NCI-H1105 (cell line): ENCODE measurements at regions not wholly inside any gene's neighbourhood (a gene's known extent, or its start where the extent isn't known, plus 50 kb on each side); places are given as distances from the start of the nearest gene placed in this dataset.
"Not testable (repeated sequence)": the region's sequence is repeated elsewhere in the genome, so short reads cannot be mapped to it uniquely, and the experiment has no call there.

ENCODE experiments used
- DNase-seq: peaks from one replicate; lab custom pipeline; 2025; lab: John Stamatoyannopoulos, UW

GRCh38 chr9:71273613-71274012, 152.2 kb upstream of the TRPM3 start:
- DNase-seq, result no peak

GRCh38 chr9:71271602-71272001, 150.2 kb upstream of the TRPM3 start:
- DNase-seq, result peak; percentile 9

GRCh38 chr9:71270554-71270953, 149.1 kb upstream of the TRPM3 start:
- DNase-seq, result no peak

- no peak for DNase-seq
Observed at GRCh38 chr9:71269859-71270258, 148.4 kb upstream of the TRPM3 start.

- DNase-seq, result no peak
Observed at GRCh38 chr9:71268871-71269635, 147.6 kb upstream of the TRPM3 start.

- DNase-seq, result no peak
Observed at GRCh38 chr9:71263451-71263850, 142.0 kb upstream of the TRPM3 start.

- not testable (repeated sequence) for DNase-seq
Observed at GRCh38 chr9:71260419-71260818, 139.0 kb upstream of the TRPM3 start.

- DNase-seq, result no peak
Observed at GRCh38 chr9:71254592-71255277, 133.3 kb upstream of the TRPM3 start.

GRCh38 chr9:71253011-71253410, 131.6 kb upstream of the TRPM3 start:
- no peak for DNase-seq

GRCh38 chr9:71250581-71250980, 129.2 kb upstream of the TRPM3 start:
- no peak for DNase-seq

GRCh38 chr9:71249729-71250317, 128.4 kb upstream of the TRPM3 start:
- DNase-seq, result peak; percentile 52

- no peak for DNase-seq
Observed at GRCh38 chr9:71245651-71246050, 124.2 kb upstream of the TRPM3 start.

GRCh38 chr9:71243951-71244350, 122.5 kb upstream of the TRPM3 start:
- no peak for DNase-seq

GRCh38 chr9:71242081-71242480, 120.7 kb upstream of the TRPM3 start:
- no peak for DNase-seq

GRCh38 chr9:71237051-71237450, 115.6 kb upstream of the TRPM3 start:
- no peak for DNase-seq

GRCh38 chr9:71233646-71234045, 112.2 kb upstream of the TRPM3 start:
- no peak for DNase-seq

- no peak for DNase-seq
Observed at GRCh38 chr9:71223953-71224538, 102.6 kb upstream of the TRPM3 start.

- DNase-seq, result no peak
Observed at GRCh38 chr9:71218774-71219173, 97.4 kb upstream of the TRPM3 start.

- no peak for DNase-seq
Observed at GRCh38 chr9:71213633-71214032, 92.2 kb upstream of the TRPM3 start.

- no peak for DNase-seq
Observed at GRCh38 chr9:71210326-71210725, 88.9 kb upstream of the TRPM3 start.

- no peak for DNase-seq
Observed at GRCh38 chr9:71209890-71210289, 88.5 kb upstream of the TRPM3 start.

GRCh38 chr9:71202931-71203330, 81.5 kb upstream of the TRPM3 start:
- DNase-seq, result no peak

- no peak for DNase-seq
Observed at GRCh38 chr9:71191708-71192107, 70.3 kb upstream of the TRPM3 start.
